Stimulated activated memory B cell treated with anti-CD40 and anti-IgM and Interleukin-4, amounts not matched to agents 10 μg/mL and 1 μg/mL and 100 μg/mL, for 72 hours (primary cell): ENCODE measurements at regions not wholly inside any gene's neighbourhood (a gene's known extent, or its start where the extent isn't known, plus 50 kb on each side); places are given as distances from the start of the nearest gene placed in this dataset.

ENCODE experiments used
- ATAC-seq: fragments of 150-1000 bp; cut with Tn5 transposase; 2 replicates; pipeline ENCODE4 v1.10.0; 2021
- H3K27ac Mint-ChIP-seq: one replicate; pipeline ENCODE4 v1.8.0; 2022; ENCODE audit warnings: mild to moderate bottlenecking, mixed read lengths
- H3K27me3 Mint-ChIP-seq: one replicate; pipeline ENCODE4 v1.8.0; 2022; ENCODE audit warnings: mixed read lengths
- H3K36me3 Mint-ChIP-seq: one replicate; pipeline ENCODE4 v1.8.0; 2022; ENCODE audit warnings: mixed read lengths
- H3K4me1 Mint-ChIP-seq: one replicate; pipeline ENCODE4 v1.8.0; 2022; ENCODE audit warnings: mixed read lengths
- H3K4me3 Mint-ChIP-seq: one replicate; pipeline ENCODE4 v1.8.0; 2022; ENCODE audit warnings: mild to moderate bottlenecking, moderate library complexity, mixed read lengths
- H3K9me3 Mint-ChIP-seq: one replicate; pipeline ENCODE4 v1.8.0; 2022; ENCODE audit warnings: mixed read lengths

DNA sequence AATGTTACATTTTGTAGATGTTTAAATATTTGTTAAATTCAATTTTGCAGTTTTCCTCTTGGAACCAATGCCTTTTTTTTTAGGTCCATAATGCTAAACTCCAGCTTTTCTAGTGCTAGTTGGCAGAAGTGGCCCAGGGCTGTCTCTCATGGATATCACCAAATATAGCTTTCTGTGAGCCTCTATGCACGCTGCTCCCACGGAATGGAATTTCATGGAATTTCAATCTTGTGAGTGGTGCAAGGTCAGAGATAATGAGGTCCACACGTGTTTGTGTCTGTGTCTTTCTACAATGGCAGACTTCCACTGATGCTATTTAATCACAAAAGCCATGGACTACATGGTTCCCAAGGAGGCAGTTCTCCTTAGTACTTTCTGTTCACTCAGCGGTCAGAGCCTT lies 191.5 kb upstream of the PARD3B start:
- H3K27me3 Mint-ChIP-seq = no peaks in the 10 kb centered on the region
- H3K4me3 Mint-ChIP-seq = no peak overlapping the region
- no peaks in the 10 kb centered on the region for H3K4me1 Mint-ChIP-seq
- H3K9me3 Mint-ChIP-seq = no peaks in the 10 kb centered on the region
- ATAC-seq = no peak
- H3K36me3 Mint-ChIP-seq = no peaks in the 10 kb centered on the region
- H3K27ac Mint-ChIP-seq = no peak overlapping the region

DNA sequence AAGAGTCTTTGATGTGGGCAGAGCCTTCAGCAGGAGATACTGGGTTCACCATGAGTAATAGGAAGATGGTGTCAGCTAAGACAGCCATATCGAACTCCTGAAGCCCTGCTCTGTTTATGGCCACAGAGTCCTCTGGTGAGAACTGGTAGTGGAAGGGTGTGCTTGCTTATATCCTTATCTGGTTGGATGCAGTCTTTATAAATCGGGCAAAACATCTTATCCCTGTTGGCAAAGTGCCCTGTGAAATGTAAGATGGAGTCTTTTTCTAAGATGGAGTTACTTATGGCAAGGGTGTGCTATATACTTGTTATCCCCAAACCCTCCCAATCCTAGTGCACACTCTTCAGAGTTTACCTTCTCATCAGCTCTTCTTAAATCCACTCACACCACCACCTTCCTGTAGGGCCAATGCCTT lies 190.8 kb upstream of the PARD3B start:
- Mint-ChIP-seq H3K27ac (no peak overlapping the region), H3K4me1 (no peaks in the 10 kb centered on the region), H3K9me3 (no peaks in the 10 kb centered on the region), H3K4me3 (no peak overlapping the region), H3K27me3 (no peaks in the 10 kb centered on the region), H3K36me3 (no peaks in the 10 kb centered on the region)
- ATAC-seq = no peak

DNA sequence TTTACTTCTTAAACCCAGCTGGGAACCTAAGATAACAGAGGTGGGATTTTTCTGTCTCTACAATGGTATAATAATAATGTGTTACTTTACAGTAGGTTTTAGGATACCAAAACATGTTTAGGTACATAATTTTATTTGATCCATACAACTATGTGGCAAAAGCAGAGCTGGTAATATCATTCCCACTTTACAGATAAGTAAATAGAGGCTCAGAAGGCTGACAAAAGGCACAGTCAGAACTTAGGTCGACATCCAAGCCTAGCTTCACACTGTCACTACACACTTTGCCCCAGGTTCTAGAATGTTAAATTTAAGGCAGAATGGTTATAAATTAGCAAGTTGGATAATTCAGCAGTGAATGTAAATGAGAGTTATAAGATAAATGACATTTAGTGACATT lies 189.6 kb upstream of the PARD3B start:
- Mint-ChIP-seq H3K4me3 (no peak overlapping the region), H3K27ac (no peak overlapping the region)
- no peak for ATAC-seq

DNA sequence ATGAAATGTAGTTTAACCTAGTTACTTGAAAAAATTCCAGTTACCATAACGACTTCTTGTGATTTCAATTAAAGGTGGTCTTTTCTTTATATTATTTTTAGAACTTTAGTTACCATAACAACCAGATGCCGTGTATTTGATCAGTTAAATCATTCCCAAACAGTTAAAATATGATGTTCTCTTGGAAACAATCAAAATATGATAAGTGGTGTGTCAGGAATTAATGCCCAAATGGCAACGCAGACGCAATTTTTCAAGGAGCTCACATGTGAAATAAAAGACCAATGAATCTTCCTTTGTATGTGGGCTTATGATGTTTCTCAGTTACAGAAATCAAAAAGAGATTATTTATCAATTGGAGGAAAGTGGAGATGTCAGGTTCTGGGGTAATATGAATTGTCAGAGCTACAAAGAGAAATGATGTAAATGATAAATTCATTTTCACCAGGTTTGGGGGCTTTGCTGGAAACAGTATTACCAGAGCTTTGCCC lies 189.1 kb upstream of the PARD3B start:
- no peak overlapping the region for H3K27ac Mint-ChIP-seq
- no peak for ATAC-seq
- H3K36me3 Mint-ChIP-seq = no peaks in the 10 kb centered on the region
- no peak overlapping the region for H3K4me3 Mint-ChIP-seq
- H3K27me3 Mint-ChIP-seq = no peaks in the 10 kb centered on the region
- no peaks in the 10 kb centered on the region for H3K9me3 Mint-ChIP-seq
- H3K4me1 Mint-ChIP-seq = no peaks in the 10 kb centered on the region

More for the DNA sequence above, 189.6 kb upstream of the PARD3B start:
- no peaks in the 10 kb centered on the region for H3K36me3 Mint-ChIP-seq
- H3K4me1 Mint-ChIP-seq = no peaks in the 10 kb centered on the region
- H3K9me3 Mint-ChIP-seq = no peaks in the 10 kb centered on the region
- H3K27me3 Mint-ChIP-seq = no peaks in the 10 kb centered on the region

DNA sequence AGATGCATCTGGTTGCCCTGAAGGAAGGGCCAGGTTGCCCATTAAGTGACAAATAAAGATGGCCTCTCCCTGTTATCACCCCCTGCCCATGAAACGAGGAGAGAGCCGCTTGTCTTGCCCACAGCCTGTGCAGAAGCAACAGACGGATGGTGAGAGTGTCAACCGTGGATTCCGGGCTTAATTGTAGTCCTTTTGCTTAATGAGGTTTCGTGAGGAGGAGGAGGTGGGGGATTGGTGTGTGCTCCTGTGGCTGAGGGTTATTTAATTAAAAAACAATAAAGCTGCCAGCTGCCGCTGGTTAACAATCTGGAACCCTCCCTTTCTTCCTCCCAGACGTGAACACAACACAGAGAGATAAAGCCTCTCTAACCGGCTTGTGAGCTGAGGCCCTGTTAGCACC lies 188.0 kb upstream of the PARD3B start:
- Mint-ChIP-seq H3K27me3 (no peaks in the 10 kb centered on the region), H3K9me3 (no peaks in the 10 kb centered on the region), H3K4me3 (no peak overlapping the region), H3K4me1 (no peaks in the 10 kb centered on the region), H3K36me3 (no peaks in the 10 kb centered on the region), H3K27ac (no peak overlapping the region)
- ATAC-seq = no peak

DNA sequence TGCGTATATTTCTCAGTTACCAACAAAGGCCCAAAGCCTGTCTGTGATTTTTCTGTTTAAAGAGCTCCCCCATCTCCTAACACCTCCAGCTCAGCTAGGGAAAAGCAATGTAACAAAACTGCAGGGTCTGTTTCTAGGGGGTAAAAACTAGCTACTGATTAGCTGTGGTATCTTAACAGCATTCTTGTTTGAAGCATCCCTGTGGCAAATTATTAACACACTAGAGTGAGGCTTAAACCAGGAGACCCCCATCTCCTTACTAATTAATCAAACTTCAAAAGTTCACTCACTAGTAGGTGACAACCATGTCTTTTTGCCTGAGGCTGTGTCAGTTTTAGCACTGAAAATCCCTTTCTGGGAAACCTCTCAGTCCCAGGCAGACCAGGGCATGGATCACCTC lies 186.2 kb upstream of the PARD3B start:
- Mint-ChIP-seq H3K4me3 (no peak overlapping the region), H3K4me1 (no peaks in the 10 kb centered on the region), H3K27ac (no peak overlapping the region), H3K27me3 (no peaks in the 10 kb centered on the region), H3K9me3 (no peaks in the 10 kb centered on the region), H3K36me3 (no peaks in the 10 kb centered on the region)
- ATAC-seq = no peak

DNA sequence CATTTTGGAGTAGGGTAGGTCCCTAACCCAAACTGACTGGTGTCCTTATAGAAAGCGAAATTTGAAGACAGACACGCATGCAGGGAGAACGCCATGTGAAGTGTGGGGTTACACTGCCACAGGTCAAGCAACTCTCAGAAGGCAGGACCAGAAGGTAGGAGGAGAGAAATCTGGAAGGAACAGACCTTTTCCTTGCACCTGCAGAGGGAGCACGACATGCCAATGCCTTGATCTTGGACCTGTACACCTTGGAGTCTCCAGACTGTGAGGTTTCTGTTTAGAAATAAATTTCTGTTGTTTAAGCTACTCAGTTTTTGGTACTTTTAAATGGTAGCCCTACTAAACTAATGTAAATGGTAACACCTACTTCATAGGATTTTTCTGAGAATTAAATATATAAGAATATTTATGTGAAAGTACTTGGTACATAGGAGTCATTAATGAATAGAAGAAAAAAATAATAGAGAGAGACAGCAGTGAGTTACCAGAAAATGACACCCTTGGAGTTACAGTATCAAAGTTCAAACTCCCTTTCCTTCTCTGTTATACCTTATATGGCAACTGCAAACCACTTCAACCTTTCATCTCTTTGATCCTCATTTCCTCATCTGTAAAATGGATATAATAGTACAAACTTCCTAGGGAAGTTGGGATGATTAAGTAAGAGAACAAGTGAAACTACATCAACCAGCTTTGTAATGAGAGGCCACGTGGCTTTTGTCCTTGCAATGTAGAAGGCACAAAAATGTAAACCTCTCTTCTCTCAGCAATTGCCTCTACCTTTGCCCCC lies 184.9 kb upstream of the PARD3B start:
- H3K36me3 Mint-ChIP-seq = no peaks in the 10 kb centered on the region
- no peaks in the 10 kb centered on the region for H3K27me3 Mint-ChIP-seq
- H3K9me3 Mint-ChIP-seq = no peaks in the 10 kb centered on the region
- no peak for ATAC-seq
- no peak overlapping the region for H3K4me3 Mint-ChIP-seq
- no peaks in the 10 kb centered on the region for H3K4me1 Mint-ChIP-seq
- H3K27ac Mint-ChIP-seq = no peak overlapping the region

DNA sequence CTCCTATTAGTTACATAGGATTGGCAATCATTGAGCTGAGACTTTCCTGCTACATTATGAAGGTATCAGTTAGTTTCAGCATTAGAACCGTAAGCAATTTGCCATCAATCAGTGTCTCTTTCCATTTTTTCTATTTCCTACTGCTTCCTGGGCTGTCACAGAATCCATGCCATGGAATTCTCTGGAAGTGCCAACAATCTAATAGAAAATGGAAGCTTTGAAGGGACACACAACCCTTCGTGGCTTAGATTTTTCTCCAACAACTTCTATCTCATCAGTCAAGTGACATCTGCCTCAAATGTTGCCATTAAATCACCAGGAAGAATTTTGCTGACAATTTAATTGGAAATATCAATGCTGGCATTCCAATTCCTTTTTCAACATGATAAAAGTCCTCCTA lies 183.5 kb upstream of the PARD3B start:
- Mint-ChIP-seq H3K4me1 (no peaks in the 10 kb centered on the region), H3K4me3 (no peak overlapping the region), H3K9me3 (no peaks in the 10 kb centered on the region), H3K27ac (no peak overlapping the region), H3K36me3 (no peaks in the 10 kb centered on the region), H3K27me3 (no peaks in the 10 kb centered on the region)
- ATAC-seq = no peak

DNA sequence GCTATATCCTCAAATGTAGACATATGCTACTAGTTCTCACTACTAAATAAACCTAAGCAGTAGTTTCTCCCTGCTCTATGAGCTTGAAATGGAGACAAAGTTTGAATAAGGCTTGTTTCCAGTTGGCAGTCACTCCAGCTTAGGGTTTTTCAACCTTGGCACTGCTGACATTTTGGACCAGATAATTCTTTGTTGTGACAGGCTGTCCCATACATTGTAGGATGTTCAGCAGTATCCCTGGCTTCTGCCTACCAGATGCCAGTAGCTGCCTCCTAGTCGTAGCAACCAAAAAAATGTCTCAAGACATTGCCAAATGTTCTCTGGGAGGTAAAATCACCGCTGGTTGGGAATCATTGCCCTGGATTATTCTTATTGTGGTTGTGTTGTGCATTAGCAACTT lies 182.7 kb upstream of the PARD3B start:
- Mint-ChIP-seq H3K27me3 (no peaks in the 10 kb centered on the region), H3K9me3 (no peaks in the 10 kb centered on the region), H3K36me3 (no peaks in the 10 kb centered on the region), H3K4me3 (no peak overlapping the region), H3K27ac (no peak overlapping the region), H3K4me1 (no peaks in the 10 kb centered on the region)
- no peak for ATAC-seq

DNA sequence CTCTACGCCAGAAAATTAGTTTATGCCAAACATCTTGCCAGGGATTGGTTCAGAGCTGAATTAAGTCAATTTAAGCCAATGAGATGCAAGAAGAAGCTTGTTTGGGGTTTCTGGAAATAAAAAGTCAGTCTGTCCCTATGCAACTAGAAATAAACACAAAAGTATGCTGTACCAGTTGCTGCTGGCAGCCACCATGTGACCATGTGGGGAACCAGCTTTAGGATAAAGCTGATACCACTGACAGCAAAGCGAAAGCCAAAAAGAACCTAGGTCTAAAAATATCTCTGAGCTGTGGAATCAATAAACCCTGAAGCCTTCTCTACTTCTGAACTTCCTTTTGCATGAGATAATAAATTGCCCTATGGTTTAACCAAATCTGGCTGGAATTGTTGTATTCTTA lies 181.8 kb upstream of the PARD3B start:
- H3K9me3 Mint-ChIP-seq = no peaks in the 10 kb centered on the region
- H3K4me1 Mint-ChIP-seq = no peaks in the 10 kb centered on the region
- H3K36me3 Mint-ChIP-seq = no peaks in the 10 kb centered on the region

DNA sequence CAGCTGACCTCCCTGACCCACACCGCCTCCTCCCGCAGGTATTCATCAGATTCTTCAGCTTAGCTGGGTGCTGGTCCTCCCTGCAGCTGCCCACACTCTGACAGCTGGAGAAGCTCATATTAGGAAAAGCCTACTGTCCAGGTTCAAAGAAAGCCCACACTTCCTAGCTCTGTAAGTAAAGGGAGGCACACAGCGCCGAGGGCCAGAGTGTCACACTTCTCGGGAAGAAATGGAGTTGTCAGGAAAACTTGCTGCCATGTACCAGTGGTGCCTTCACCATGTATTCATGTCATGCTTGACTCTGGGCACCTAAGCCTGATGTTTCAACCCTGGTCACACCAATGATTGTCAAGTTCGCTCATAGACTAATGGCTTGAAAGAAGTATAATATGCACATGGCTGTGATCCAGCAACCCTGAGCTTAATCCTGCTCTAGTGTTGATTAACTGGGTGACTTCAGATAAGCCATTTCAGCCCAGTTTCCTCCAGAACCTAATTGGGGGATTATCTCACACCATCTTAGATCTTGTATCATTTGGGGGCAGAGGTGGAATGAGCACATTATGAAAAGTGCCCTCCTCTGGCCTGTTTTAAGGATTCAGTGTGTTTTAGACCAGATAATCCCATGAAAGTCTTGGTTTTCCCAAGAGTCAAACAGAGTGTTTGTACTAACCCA lies 180.3 kb upstream of the PARD3B start:
- Mint-ChIP-seq H3K4me1 (no peaks in the 10 kb centered on the region), H3K36me3 (no peaks in the 10 kb centered on the region), H3K27ac (no peak overlapping the region), H3K4me3 (no peak overlapping the region), H3K27me3 (no peaks in the 10 kb centered on the region), H3K9me3 (no peaks in the 10 kb centered on the region)
- no peak for ATAC-seq

More for the DNA sequence above, 181.8 kb upstream of the PARD3B start:
- no peaks in the 10 kb centered on the region for H3K27me3 Mint-ChIP-seq
- no peak for ATAC-seq
- H3K4me3 Mint-ChIP-seq = no peak overlapping the region
- H3K27ac Mint-ChIP-seq = no peak overlapping the region

DNA sequence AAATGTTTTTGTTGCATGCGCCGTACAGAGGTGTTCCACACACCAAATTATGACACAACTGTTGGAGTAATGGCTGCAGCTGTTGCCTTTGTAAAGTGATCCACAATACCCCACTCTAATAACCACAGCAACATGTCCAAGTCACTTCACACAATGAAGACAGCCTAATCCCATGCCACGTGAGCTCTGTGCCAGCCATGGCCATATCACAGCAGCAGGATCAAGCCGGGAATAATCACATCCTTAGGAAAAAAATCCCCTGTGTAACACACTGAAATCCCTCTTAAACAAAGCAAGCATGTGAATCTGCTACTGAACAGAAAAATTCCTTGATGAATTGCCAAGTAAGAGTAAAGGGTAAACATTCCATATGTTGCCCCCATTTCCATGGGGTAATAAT lies 179.5 kb upstream of the PARD3B start:
- no peak for ATAC-seq
- H3K27me3 Mint-ChIP-seq = no peaks in the 10 kb centered on the region
- H3K4me3 Mint-ChIP-seq = no peak overlapping the region
- H3K9me3 Mint-ChIP-seq = no peaks in the 10 kb centered on the region
- H3K36me3 Mint-ChIP-seq = no peaks in the 10 kb centered on the region
- H3K27ac Mint-ChIP-seq = no peak overlapping the region
- no peaks in the 10 kb centered on the region for H3K4me1 Mint-ChIP-seq

DNA sequence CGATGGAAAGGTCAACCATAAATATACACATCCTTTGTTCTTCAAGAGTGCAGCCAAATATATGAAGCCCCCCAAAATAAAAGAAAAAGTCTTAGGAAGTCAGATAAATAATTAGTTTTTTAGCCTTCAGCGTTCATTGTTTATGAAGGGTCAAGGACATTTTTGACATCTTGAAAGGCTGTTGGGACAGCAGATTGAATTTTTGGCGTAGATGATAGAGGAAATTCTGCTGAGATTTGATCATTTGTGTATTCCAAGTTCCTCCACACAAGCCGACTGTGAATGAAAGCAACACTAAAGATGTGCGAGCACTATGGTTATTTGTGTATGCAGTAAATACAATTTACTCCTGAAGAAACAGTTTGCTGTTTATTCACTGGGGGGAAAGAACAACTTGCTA lies 177.8 kb upstream of the PARD3B start:
- H3K27me3 Mint-ChIP-seq = no peaks in the 10 kb centered on the region
- no peak for ATAC-seq
- H3K36me3 Mint-ChIP-seq = no peaks in the 10 kb centered on the region
- no peaks in the 10 kb centered on the region for H3K9me3 Mint-ChIP-seq
- H3K27ac Mint-ChIP-seq = no peak overlapping the region
- no peaks in the 10 kb centered on the region for H3K4me1 Mint-ChIP-seq
- H3K4me3 Mint-ChIP-seq = no peak overlapping the region

DNA sequence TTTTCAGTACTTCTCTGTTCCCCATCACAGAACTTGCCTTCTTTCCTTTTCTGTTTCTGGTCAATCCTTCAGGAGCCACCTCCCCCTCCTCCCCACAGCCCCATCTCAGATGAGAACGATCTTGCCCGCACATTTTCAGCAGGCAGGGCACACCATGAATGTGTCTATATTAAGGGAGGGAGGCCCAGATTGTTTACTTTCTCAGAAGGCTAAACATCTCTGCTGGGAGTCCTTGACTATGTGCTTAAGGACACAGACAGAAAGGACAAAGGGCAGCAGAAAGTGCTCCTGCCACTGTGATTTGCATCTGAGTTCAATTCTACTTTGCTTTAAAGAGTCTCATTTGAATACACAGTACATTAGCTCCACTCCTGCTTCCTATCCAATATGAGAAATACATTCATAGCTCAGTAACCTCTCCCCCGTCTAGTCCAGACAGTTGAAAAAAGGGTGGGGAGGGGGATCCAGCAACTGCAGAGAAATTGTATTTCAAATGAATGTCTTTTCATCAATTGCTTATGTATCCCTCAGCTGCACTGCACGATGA lies 175.0 kb upstream of the PARD3B start:
- Mint-ChIP-seq H3K4me1 (no peaks in the 10 kb centered on the region), H3K27ac (no peak overlapping the region), H3K36me3 (no peaks in the 10 kb centered on the region), H3K9me3 (no peaks in the 10 kb centered on the region), H3K4me3 (no peak overlapping the region), H3K27me3 (no peaks in the 10 kb centered on the region)
- ATAC-seq = peak; percentile 20

DNA sequence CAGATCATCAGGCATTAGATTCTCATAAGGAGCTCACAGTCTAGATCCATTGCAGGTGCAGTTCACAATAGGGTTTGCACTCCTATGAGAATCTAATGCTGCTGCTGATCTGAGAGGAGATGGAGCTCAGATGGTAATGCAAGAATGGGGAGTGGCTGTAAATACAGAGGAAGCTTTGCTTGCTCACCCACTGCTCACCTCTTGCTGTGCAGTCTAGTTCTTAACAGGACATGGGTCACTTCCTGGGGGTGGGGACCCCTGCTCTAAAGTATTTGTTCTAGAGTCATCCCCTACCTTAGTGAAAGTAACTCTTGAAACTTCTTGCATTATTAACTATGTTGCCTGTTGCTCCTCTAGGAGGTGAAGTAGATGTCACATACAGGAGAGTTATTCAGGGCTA lies 171.3 kb upstream of the PARD3B start:
- no peaks in the 10 kb centered on the region for H3K27me3 Mint-ChIP-seq
- no peaks in the 10 kb centered on the region for H3K4me1 Mint-ChIP-seq
- H3K4me3 Mint-ChIP-seq = no peak overlapping the region
- ATAC-seq = no peak
- H3K9me3 Mint-ChIP-seq = no peaks in the 10 kb centered on the region
- no peaks in the 10 kb centered on the region for H3K36me3 Mint-ChIP-seq
- H3K27ac Mint-ChIP-seq = no peak overlapping the region
